SHP77 treated with DMSO at 0.1 percent for 48 hours (cell line): ENCODE measurements at regions not wholly inside any gene's neighbourhood (a gene's known extent, or its start where the extent isn't known, plus 50 kb on each side); places are given as distances from the start of the nearest gene placed in this dataset.
A peak's percentile ranks its signal among the peaks of the same experiment; 100 is the strongest.

ENCODE experiments used
- DNase-seq: peaks from one replicate; lab custom pipeline; 2025; lab: John Stamatoyannopoulos, UW

GRCh38 chr2:75808793-75809535, 98.2 kb upstream of the GCFC2 start:
- DNase-seq, result no peak

GRCh38 chr2:75807992-75808391, 97.3 kb upstream of the GCFC2 start:
- DNase-seq, result no peak

GRCh38 chr2:75801234-75801982, 90.7 kb upstream of the GCFC2 start:
- no peak for DNase-seq

GRCh38 chr2:75800456-75800855, 89.7 kb upstream of the GCFC2 start:
- DNase-seq, result no peak

- no peak for DNase-seq
These were observed 89.1 kb upstream of the GCFC2 start for GRCh38 chr2:75799859-75800258.

- no peak for DNase-seq
These were observed 87.9 kb upstream of the GCFC2 start for GRCh38 chr2:75798569-75798968.

GRCh38 chr2:75792996-75793395, 82.3 kb upstream of the GCFC2 start:
- DNase-seq, result no peak

GRCh38 chr2:75792146-75792545, 81.4 kb upstream of the GCFC2 start:
- no peak for DNase-seq

GRCh38 chr2:75790814-75791467, 80.2 kb upstream of the GCFC2 start:
- DNase-seq, result no peak

GRCh38 chr2:75790121-75790813, 79.6 kb upstream of the GCFC2 start:
- no peak for DNase-seq

- no peak for DNase-seq
These were observed 78.2 kb upstream of the GCFC2 start for GRCh38 chr2:75788902-75789301.

- no peak for DNase-seq
These were observed 77.4 kb upstream of the GCFC2 start for GRCh38 chr2:75788154-75788553.

- DNase-seq, result peak; percentile 3
These were observed 76.9 kb upstream of the GCFC2 start for GRCh38 chr2:75787532-75788132.

GRCh38 chr2:75775311-75775823, 64.7 kb upstream of the GCFC2 start:
- DNase-seq, result no peak

GRCh38 chr2:75772908-75773630, 62.4 kb upstream of the GCFC2 start:
- no peak for DNase-seq

- no peak for DNase-seq
These were observed 55.1 kb upstream of the GCFC2 start for GRCh38 chr2:75765798-75766197.

- no peak for DNase-seq
These were observed 53.9 kb upstream of the GCFC2 start for GRCh38 chr2:75764611-75765010.
